Fibroblast of peridontal ligament (primary cell): ENCODE measurements at regions not wholly inside any gene's neighbourhood (a gene's known extent, or its start where the extent isn't known, plus 50 kb on each side); places are given as distances from the start of the nearest gene placed in this dataset.
"Not testable (repeated sequence)": the region's sequence is repeated elsewhere in the genome, so short reads cannot be mapped to it uniquely, and the experiment has no call there.

Source experiments
- DNase-seq: peaks from one replicate; pipeline ENCODE4 v3.0.0-alpha.2; 2010; ENCODE audit errors: extremely low read depth

DNA sequence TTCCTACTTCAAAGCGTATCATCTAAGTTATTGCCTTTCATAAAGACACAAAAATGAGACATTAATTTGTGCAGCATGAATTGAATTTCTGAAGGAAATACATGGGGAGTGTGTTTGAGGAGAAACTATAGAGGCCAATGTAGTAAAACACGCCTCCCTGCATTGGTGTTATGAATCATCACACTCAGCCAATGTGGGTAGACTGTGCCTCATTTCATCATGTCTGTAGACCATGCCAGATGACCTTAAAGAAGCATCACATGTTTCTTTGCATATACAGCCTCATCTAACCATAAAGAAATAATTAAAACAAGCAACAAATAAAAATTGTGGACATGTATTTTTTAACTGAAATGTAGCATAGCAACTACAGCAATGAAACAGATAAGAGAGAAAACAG, 486.0 kb upstream of the ADAMTS9 start:
- peak; percentile 4 for DNase-seq

- no peak for DNase-seq
These were observed 484.4 kb upstream of the ADAMTS9 start for GRCh38 chr3:65172209-65172608.

- peak; percentile 41 for DNase-seq
These were observed 482.7 kb upstream of the ADAMTS9 start for GRCh38 chr3:65170390-65171042.

GRCh38 chr3:65169961-65170360, 482.2 kb upstream of the ADAMTS9 start:
- DNase-seq: no peak

DNA sequence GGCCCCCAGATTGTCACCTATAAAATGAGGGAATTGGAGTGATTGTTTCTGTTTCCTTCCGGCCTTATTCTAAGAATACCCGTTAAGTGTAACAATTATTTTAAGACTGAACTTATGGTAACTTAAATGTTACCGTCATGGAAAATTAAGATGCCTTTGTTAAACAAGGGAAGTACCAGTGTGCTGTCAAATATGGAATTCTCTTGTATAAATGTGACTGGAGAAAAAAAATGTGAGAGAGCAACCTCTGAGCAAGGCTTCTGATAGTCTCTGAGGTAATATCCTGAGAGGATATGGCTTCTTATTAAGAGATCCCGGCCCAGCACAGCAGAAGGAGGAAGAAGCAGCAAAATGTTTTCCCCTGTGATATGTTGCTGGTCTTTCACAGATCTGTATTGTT, 480.7 kb upstream of the ADAMTS9 start:
- no peak for DNase-seq

GRCh38 chr3:65166531-65166930, 478.7 kb upstream of the ADAMTS9 start:
- DNase-seq: no peak

- no peak for DNase-seq
These were observed 470.2 kb upstream of the ADAMTS9 start for GRCh38 chr3:65158023-65158422.

- DNase-seq: no peak
These were observed 466.2 kb upstream of the ADAMTS9 start for GRCh38 chr3:65153850-65154512.

DNA sequence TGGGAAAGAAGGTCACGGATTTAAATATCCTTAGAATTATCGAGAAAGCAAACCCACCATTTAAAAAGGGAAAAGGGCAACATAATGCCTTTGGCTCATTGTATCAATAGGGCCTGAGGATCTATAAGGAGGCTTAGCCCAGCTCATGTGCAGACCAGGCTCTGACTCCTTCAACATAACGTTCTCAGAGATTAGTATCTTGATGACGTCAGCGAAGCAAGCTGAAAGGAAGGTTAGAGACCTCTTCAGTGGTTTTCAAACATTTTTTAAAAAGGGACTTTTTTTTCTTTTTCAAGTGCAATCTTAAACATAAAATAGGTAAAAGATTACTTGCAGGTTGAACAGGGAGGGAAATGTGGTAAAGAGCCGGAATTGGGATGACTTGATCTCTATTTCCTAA, 463.9 kb upstream of the ADAMTS9 start:
- DNase-seq: no peak

GRCh38 chr3:65149877-65150276, 462.1 kb upstream of the ADAMTS9 start:
- no peak for DNase-seq

DNA sequence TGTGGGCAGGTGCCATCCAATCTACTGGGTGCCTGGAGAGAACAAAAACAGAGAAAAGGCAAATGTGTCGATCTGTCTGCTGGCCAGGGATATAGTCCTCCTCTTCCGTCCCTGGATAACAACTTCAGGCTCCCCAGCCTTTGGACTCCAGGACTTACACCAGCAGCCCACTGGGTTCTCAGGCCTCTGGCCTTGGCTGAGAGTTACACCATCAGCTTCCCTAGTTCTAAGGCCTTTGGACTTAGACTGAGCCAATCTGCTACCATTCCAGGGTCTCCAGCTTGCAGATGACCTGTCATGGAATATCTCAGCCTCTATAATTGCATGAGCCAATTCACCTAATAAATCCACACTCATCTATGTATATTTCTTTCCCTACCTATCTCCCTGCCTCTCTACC, 460.9 kb upstream of the ADAMTS9 start:
- DNase-seq: no peak

GRCh38 chr3:65146179-65146578, 458.4 kb upstream of the ADAMTS9 start:
- DNase-seq: no peak

- no peak for DNase-seq
These were observed 457.9 kb upstream of the ADAMTS9 start for GRCh38 chr3:65145680-65146079.

GRCh38 chr3:65144791-65145351, 457.1 kb upstream of the ADAMTS9 start:
- peak; percentile 3 for DNase-seq

- no peak for DNase-seq
These were observed 454.7 kb upstream of the ADAMTS9 start for GRCh38 chr3:65142456-65142855.

GRCh38 chr3:65138556-65138955, 450.8 kb upstream of the ADAMTS9 start:
- no peak for DNase-seq

DNA sequence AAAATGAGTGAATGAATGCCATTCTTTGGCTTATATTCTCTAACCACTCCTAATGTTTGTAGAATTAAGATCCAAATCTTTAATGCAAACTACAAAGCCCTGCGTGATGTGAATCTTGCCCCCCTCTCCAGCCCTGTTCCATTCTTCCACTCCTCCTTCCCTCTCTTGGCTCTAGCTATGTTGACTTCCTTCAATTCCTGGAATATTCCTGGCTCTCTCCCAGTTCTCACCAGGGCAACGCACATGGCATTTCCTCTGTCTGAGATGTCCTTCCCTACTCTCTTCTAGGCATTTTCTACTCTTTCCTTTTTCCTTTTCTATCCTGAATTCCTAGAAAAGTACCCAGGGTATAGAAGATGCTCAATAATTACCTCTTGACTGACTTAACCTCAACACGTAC, 446.0 kb upstream of the ADAMTS9 start:
- not testable (repeated sequence) for DNase-seq

- no peak for DNase-seq
These were observed 443.0 kb upstream of the ADAMTS9 start for GRCh38 chr3:65130782-65131181.

- no peak for DNase-seq
These were observed 440.5 kb upstream of the ADAMTS9 start for GRCh38 chr3:65128346-65128745.

DNA sequence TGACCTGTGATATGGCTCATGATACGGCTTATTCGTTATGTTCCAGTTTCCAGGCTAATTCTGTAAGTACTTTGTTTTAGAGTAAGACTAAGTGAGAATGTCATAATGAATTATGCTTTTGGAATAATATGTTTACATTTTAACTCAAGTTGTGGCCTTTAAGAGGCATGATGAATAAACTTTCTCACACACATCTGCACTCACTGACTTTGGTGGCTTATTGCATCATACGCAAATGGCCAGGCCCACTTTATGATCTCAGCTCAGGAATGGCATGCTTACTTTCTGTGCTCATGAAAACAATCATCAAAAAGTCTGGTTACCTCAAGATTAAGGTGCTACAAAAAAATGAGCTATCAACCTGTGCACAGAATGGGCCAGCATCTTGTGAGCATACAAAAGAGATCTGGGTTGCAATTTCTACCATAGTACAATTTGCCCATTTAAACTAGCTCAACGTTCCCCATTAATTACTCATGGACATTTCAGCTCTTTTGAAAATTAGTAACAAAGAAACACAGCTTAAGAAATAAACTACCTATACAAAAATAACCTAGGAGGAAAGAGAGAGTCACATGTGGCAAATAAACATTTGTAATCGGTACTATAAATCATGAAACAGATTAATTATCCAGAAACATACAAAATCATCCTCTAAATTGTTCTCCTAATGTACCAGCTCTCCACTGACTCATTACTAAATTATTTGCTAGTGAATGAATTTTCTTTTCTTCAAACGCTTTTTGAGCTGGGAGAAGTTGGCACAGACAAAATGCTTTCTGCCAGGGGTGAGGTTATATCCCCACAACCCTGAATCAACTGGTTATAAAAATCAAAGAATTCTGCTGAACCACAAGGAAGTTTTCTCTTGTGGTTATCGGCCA, 439.0 kb upstream of the ADAMTS9 start:
- DNase-seq: peak; percentile 13

- DNase-seq: not testable (repeated sequence)
These were observed 432.4 kb upstream of the ADAMTS9 start for GRCh38 chr3:65120156-65120555.

GRCh38 chr3:65118912-65119499, 431.2 kb upstream of the ADAMTS9 start:
- no peak for DNase-seq
